Superior temporal gyrus (tissue), 1 donor: ENCODE measurements at regions not wholly inside any gene's neighbourhood (a gene's known extent, or its start where the extent isn't known, plus 50 kb on each side); places are given as distances from the start of the nearest gene placed in this dataset.

Experiments
- DNase-seq: peaks from one replicate; pipeline ENCODE4 v3.0.0-alpha.2; 2016; ENCODE audit errors: extremely low spot score

DNA sequence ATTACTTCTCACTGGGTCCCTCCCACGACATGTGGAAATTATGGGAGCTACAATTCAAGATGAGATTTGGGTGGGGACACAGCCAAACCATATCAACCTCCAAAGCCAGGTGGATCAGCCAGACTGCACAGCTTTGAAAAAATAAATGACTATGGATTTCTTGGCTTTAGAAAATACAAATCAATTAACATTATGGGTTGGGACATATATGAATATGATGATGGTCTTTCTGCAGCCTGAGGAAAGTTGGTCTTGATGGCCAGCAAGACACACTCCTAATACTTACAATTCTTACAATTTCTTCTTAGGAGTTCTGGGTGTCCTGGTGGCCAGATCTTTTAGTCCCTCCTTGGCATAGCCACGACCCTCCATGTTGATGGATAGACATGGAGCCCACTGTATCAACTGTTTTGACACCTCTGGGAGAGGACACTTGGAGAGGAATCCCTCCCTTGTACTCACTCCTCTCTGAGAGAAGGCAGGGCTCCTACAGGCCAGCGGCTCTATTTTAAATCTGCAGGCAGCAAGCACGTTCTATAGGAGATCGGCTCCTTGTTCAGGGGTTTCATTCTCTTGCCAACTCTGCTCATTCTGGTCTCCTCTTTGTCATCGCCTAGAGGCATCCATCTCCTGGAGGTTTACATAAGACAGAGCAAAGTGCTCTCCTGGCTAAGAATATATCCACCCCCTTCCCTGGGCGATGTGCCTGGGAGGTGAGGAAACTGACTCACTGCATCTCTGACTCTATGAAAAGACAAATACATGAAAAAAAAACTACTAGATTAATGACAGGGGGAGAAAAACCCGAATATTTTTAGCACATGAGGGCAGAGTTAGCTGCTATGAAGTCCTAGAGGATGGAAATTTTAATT lies 145.9 kb downstream of the CARTPT start:
- peak; percentile 70 for DNase-seq

DNA sequence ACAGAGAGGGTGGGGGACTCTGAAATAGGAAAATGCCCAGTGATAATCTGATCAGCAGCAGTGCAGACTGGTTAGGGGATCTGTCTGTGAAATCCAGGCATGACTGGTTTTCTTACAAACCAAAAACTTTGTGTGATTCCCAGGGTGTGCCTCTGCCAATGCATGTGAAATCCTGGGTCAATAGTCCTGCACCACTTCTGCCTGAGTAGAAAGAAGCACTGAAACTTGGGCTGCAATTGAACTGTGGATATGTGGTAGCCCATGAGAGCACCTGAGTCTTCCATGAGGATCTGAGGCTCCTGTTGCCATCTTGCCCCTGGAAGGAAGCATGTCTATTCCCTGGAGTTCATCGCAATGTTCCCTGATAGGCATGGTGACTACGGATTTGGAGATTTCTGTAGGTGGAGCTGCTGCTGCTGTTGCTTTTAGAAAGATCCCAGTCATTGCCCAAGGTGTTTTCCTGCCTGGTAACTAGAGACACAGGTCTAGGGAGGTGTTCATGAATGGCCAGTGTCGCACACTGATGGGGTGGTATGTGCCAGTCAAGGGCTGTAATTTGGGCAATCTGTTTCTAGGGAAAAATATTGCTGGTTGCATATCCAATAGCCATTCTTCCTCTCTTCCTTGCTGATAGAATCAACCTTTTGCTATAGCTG lies 146.7 kb downstream of the CARTPT start:
- no peak for DNase-seq

DNA sequence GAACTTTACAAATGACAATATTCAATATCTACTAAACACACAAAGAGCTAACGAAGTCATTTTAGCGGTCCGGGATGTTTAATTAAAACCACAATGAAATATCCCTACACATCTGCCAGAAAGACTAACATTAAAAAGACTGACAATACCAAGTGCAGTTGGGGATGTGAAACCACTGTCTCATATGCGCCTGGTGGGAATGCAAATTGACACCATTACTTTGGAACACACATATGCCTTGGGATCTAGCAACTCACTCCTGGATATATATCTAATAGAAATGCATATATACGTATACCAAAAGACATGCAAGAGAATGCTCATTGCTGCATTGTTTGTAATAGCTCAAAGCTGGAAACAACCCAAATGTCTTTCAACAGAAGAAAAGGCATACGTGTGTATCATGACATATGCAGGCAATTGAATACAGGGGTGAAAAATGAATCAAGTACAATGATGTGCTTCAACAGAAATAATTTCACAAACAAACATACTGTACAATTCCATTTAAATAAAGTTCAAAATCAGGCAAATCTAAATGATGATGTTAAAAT lies 153.3 kb downstream of the CARTPT start:
- no peak for DNase-seq

DNA sequence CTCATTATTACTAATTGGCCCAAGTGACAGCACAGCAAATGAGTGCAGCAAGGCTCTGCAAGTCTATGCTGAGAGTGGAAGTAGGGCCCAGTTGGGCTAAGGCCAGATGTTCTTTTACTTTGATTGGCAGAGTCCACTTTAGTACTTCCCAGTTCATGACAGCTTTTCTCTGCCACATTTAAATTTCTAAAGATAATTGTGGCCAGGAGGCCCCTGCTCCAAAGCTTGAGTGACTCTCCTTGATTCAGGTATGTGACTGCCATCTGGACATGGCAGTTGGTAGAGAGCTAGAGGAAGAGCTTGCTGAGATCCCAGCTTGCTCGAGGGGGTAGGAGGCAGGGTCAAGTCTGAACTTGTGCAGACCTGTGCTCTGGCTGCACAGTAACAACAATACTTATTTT lies 154.1 kb downstream of the CARTPT start:
- no peak for DNase-seq

DNA sequence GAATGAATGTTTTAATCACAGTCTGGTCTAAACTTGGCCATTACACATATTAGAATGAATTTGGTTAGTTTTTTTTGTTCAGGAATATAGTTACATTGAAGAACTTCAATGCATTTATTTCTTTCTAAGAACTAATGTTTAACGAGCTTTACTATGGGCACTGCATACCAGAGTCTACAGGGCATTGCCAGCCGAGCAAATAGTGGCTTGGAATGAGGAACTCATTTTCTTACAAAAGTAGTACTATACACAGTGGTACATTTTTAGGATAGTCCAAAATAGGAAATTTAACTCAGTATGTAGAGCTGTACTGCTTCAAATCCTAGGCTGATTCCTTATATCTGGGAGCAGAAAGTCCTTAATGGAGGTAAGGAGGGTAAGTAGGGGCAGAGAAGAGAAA lies 155.4 kb downstream of the CARTPT start:
- DNase-seq: no peak

DNA sequence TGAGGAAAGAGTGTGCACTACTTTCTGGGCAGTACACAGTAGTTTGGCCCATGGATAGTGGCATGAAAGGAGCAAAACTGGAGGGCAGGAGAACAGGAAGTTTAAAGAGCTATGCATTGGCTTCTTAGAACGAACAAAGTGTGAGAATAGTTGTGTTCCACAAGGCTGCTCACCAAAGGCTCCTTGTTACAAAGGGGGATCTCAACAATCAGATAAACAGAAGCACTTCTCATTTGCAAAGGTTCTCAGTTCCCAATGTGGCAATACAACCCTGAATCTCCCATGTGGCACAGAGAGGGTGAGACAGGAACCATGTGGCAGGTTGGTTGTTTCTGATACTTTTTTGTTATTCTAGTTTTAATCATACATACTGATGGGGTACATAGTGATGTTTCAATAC lies 158.4 kb downstream of the CARTPT start:
- no peak for DNase-seq

DNA sequence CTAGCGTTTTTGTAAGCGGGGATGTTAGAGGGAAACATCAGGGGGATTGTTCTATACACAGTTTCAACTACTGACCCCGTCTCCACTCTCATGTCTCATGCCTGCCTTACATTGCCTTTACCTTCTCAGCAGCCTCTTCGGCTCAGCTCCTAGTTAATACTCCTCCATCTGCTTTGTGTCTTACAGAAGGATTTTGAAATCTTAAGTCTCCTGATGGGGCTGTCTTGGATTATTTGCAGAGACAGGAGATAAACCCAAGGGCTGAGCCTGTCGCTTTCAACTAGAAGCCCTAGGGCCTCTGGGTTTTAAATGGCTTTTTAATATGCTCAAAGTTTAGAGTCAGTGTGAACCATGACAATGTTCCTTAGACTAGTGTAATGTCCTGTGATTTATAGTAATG lies 161.5 kb downstream of the CARTPT start:
- DNase-seq: no peak

DNA sequence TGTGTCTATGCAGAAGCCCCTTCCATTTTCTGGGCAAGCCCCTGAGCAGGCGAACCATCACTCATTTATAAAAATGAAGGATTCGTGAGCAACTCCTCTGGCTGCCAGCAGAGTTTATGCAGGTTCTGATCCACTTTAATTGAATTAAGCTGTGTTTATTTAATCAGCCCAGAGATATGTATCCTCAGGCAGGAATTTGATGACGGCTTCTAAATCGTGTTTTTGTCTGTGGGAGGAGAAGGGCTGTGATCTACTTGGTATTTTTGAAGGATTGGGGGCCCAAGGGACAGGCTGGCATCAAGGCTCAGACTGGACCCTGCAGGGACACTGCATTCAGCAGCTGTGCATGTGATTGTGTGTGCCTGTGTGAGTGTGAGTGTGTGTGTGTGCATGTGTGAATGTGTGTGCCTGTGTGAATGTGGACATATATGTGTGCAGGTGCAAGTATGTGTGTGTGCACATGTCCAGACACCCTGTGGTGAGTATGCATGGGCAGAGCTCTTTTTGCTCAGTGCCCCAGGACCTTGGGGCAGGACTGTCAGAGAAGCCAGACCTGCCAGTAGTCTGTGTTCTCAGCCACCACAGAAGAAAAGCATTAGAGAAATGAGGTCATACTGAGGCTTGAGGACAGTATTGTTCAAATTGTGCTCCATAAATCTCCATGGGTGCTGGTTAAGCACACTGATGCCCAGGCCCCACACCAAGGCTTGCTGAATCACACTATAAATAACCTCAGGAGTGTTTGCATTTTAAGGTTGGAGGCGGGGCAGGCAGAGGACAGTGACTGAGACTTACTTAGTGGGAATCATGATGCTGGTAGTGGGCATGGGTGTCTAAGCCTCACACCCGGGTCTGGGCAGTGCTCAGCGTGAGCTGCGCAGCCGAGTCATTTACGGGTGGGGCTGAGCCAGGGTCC lies 164.0 kb downstream of the CARTPT start:
- DNase-seq: no peak

DNA sequence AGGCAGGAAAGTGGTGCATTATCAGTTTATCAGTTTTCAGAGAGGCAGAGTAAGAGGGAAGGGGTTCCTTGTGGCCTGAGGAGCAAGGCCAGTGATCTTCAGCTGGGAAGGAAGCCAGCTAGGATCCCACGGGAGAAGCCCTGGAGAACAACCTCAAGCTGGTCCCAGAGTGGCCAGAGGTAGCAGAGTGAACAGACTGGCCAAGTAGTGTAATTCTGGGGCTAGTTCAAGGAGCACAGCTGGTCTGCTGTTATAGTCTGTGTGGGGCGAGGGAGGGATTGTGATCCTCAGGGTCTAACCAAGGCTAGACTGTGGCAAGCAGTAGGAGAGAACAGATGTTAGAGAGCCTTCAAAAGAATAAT lies 164.6 kb downstream of the CARTPT start:
- no peak for DNase-seq

DNA sequence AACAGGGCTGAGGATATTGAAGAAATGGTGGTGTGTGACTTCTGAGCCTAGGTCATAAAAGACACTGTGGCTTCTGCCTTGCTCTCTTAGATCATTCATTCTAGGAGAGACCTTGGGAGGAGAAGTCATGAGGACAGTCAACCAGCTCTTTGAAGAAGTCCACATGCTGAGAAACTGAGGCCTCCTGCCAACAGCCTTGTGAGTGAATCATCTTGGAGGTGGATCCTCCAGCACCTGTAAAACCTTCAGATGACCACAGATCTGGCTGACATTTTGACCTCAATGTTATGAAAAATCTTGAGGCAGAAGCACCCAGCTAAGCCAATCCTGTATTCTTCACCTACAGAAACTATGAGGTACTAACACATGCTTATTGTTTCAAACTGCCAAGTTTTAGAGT lies 165.9 kb downstream of the CARTPT start:
- DNase-seq: no peak

DNA sequence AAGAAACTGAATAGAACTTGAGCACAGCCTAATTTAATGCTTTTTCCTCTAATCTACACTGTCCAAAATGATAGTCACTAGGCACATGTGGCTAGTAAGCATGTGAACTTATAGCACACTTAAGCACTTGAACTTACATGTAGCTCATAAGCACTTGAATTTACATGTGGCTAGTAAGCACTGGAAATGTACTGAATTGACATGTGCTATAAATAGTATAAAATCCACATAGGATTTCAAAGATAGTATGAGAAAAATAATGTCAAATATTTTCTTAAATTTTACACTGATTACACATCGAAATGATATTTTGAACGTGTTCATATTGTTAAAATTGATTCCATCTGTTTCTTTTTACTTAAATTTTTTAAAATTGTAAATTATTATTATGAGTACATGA lies 167.3 kb downstream of the CARTPT start:
- DNase-seq: no peak

DNA sequence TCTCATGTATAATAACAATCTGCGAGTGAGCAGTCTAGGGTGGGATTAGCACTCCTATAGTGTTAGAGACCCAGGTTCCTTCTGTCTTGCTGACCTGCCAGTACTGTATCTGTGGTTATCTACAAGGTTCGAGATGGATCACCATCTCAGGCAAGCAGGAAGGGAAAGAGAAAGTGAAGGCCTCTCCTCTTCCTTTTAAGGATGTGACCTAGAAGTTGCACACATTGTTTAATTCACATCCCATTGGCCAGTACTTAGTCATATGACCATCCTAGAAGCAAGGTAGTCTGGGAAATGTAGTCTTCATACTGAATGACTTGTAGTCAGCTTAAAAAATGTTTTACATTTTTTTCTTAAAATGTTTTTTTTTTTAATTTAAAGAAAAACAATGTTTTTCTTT lies 168.6 kb downstream of the CARTPT start:
- peak; percentile 29 for DNase-seq

DNA sequence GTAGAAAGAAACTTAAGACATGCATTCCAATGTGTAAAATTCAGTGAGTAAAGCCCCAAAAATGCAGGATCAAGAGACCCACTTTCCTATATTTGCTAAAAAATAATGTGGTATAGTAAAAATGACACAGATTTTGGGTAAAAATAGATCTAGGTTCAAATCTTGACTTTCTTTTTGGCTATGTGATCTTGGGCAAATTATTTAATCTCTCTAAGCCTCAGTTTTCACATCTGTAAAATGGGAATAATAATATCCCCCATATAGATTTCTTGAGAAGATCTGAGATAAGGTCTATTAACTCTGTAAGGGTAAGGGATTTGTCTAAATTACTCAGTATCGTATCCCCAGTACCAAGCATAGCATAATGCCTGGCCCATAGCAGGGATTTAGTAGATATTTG lies 172.3 kb downstream of the CARTPT start:
- DNase-seq: no peak

DNA sequence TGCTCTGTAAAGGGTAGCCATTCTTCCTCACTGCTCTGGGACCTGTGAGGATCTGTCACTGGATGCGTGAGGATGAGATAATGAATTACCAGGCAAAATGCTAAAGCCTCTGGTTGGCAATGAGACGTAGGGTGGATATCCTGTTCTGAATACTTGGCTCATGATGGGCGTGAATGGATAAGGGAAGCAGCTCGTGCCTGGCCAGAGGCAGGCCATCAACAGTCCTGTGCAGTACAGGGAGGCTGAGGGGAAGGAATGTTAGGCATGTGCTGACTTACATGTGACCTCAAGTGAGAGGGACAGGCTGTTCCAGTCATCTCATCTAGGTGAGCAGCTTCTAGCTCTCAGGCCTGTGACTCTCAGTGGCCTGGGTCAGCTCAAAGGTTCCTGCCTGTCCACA lies 172.8 kb downstream of the CARTPT start:
- no peak for DNase-seq

DNA sequence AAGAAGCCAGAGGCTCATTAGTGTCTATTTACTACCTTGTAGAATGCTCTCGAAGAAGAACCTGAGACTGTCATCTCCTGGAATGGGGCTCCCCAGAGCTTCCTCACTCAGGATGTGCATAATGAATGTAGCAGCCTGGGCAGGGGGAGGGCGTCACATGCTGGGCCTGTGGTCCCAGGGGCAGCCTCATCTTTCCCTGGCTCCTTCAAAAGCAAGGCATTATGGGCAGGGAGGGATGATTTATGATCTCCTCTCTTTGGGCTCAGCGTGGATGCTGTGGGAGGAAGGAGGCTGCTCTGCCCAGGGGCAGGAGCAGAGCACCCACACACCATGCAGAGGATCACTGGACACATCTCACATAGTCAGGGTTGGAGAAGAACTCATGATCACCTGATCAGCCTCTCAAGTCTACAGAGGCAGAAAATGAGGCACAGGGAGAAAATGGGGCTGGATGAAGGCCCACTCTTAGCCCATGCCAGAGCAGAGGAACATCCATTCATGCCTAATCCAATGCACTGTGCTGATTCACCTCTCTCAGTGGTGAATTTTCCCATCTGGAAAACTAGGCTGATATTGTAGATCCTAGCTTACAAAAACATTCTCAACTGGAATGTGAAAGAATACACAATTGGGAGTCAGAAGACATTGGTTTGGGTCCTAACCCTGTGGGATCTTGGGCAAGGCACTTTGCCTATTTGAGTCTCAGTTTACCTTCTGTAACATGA lies 173.7 kb downstream of the CARTPT start:
- DNase-seq: no peak

DNA sequence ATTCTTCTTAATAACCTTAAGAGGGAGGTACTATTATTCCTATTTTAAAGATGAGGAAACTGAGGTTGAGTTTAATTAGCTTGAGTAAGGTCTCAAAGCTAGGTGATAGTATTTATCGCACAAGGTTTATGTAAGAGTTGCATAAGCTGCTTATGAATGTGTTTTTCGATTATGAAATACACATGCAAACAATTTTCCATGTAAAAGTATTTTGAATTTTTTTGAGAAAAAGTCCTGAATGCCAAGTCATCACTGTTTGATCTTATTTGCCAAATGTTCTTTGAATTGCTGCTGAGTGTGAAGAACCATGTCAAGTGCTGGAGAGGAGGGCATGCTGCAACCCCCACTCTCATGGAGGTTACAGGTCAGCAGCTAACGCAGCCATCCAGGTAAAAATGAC lies 174.4 kb downstream of the CARTPT start:
- DNase-seq: no peak

DNA sequence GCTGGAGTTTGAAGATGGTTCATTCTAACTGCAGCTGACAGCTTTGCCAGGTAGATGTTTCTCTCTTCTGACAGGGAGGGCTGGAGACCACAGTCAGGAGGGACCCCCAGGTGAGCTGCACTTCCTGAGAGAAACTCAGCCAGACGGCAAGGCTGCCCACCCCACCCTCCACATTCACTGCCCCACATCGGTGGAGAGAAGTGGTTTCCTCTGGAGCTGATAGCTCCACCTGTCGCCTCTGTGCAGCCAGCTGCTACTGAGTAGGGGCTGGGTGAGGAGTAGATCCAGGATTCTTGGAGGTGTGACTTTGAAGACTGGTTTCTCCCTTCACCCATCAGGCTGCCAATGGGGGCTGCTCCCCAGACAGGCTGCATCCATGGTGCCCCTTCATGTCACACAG lies 175.0 kb downstream of the CARTPT start:
- DNase-seq: no peak

DNA sequence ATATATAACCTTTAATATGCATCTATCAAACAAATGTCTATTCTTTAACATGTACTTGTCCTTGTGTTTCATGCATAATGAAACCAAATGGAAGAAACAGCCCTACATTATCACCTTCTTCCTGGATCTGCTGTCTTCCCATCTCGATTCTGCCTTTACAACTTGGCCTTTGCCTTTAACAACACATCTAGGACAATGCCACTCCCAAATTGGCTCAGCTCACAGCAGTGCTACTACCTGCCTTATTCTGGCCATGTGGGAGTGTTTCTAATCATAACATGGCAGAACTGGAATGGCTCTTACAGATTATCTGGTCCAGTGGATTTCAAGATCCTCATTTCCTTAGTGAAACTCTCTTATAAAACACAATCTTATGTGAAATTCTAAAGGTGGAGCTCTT lies 176.5 kb downstream of the CARTPT start:
- no peak for DNase-seq

DNA sequence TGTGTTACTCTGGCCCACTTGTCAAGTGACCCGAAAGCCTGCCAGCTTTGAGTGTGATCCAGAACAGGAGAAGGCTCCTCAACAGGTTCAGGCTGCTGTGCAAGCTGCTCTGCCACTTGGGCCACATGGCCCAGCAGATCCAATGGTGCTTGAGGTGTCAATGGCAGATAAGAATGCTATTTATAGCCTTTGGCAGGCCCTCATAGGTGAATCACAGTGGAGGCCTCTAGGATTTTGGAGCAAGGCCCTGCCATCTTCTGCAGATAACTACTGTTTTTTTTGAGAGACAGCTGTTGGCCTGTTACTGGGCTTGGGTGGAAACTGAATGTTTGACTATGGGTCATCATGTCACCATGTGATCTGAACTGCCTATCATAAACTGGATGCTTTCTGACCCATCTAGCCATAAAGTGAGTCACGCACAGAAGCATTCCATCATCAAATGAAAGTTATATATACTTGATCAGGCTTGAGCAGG lies 180.8 kb downstream of the CARTPT start:
- DNase-seq: no peak

DNA sequence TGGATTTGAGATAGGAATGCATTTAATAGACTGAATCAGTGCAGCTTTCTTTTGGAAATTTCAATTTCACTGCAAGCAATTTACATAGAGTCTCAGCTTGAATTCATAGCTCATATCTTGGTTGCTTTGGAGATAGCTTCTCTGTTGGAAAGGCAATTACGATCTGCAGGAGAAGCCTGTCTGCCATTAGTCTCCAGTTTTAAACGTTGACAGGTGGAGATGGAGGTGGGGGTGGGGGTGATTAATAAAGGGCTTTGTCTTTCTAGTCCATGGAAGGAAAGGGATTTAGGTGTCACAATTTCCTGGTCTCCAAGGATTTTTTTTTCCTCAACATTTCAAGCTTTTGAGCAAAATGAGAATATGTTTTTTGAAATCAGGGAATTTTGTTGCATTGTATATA lies 184.7 kb downstream of the CARTPT start:
- DNase-seq: no peak

DNA sequence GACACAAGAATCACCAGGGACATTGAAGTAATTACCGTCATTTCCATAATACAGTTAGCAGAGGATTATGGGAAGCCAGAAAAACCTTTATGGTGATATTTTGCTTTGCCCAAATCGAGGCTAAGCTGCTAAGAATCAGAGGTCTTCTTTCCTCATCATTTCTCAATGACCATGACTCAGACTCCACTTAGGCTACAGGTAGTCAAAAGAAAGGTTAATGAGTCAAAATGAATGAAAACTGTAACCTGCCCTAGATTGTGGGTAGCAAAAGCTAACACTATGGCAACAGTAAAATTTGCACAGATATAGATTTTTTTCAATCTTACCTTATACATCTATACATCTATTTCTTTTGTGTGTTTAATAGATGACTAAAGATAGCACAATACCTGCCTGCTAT lies 185.8 kb downstream of the CARTPT start:
- DNase-seq: no peak
